Germinal center (tissue), 1 donor: ENCODE measurements at regions not wholly inside any gene's neighbourhood (a gene's known extent, or its start where the extent isn't known, plus 50 kb on each side); places are given as distances from the start of the nearest gene placed in this dataset.
"Not testable (repeated sequence)": the region's sequence is repeated elsewhere in the genome, so short reads cannot be mapped to it uniquely, and the experiment has no call there.

Experiments used
- DNase-seq: peaks from one replicate; pipeline ENCODE4 v3.0.0; 2012; ENCODE audit warnings: mixed read lengths, low spot score

GRCh38 chrX:81348388-81348787, 146.5 kb downstream of the SH3BGRL start:
- DNase-seq, result no peak

- DNase-seq, result no peak
Measured at GRCh38 chrX:81354954-81355353, 153.1 kb downstream of the SH3BGRL start.

- no peak for DNase-seq
Measured at GRCh38 chrX:81355436-81355835, 153.5 kb downstream of the SH3BGRL start.

- no peak for DNase-seq
Measured at GRCh38 chrX:81367291-81367690, 165.4 kb downstream of the SH3BGRL start.

- peak; percentile 1 for DNase-seq
Measured at GRCh38 chrX:81377329-81377728, 175.4 kb downstream of the SH3BGRL start.

- DNase-seq, result no peak
Measured at GRCh38 chrX:81378560-81378959, 176.7 kb downstream of the SH3BGRL start.

GRCh38 chrX:81390237-81390636, 188.3 kb downstream of the SH3BGRL start:
- no peak for DNase-seq

- no peak for DNase-seq
Measured at GRCh38 chrX:81392396-81392795, 190.5 kb downstream of the SH3BGRL start.

GRCh38 chrX:81405781-81406180, 203.9 kb downstream of the SH3BGRL start:
- DNase-seq, result no peak

- no peak for DNase-seq
Measured at GRCh38 chrX:81411517-81411916, 209.6 kb downstream of the SH3BGRL start.

GRCh38 chrX:81412428-81412827, 210.5 kb downstream of the SH3BGRL start:
- DNase-seq, result no peak

GRCh38 chrX:81412857-81413256, 211.0 kb downstream of the SH3BGRL start:
- not testable (repeated sequence) for DNase-seq

GRCh38 chrX:81414630-81415029, 212.7 kb downstream of the SH3BGRL start:
- no peak for DNase-seq
